Natural killer cell (primary cell): ENCODE measurements at regions not wholly inside any gene's neighbourhood (a gene's known extent, or its start where the extent isn't known, plus 50 kb on each side); places are given as distances from the start of the nearest gene placed in this dataset.

ENCODE experiments used
- ATAC-seq, 3 donors: fragments of 150-1000 bp in 2 of 3; fragments of 200-7000 bp in 1 of 3; cut with Tn5 transposase; 1 replicate in 1 of 3; 2 replicates in 2 of 3; pipeline ENCODE4 v1.10.0; 2021; ENCODE audit warnings: mild to moderate bottlenecking in 2 of 3, moderate library complexity in 2 of 3
- DNase-seq, 2 donors: peaks; one replicate each; pipeline versions ENCODE4 v3.0.0 to v3.0.0-alpha.2; 2013 to 2021; ENCODE audit warnings: mixed read lengths in 1 of 2
- H3K27ac ChIP-seq: one replicate; pipeline ENCODE4 v1.5.1; 2013; ENCODE audit warnings: mild to moderate bottlenecking, low read length
- H3K27me3 ChIP-seq: one replicate; pipeline ENCODE4 v1.6.1; 2013; ENCODE audit warnings: low read length; ENCODE audit not compliant: control insufficient read depth, insufficient read depth
- H3K36me3 ChIP-seq: one replicate; pipeline ENCODE4 v1.6.1; 2013; ENCODE audit warnings: low read length; ENCODE audit not compliant: control insufficient read depth, insufficient read depth
- H3K4me1 ChIP-seq: one replicate; pipeline ENCODE4 v1.6.1; 2013; ENCODE audit warnings: low read length; ENCODE audit not compliant: control insufficient read depth, insufficient read depth
- H3K4me3 ChIP-seq: one replicate; pipeline ENCODE4 v1.5.1; 2013; ENCODE audit warnings: low read length
- H3K9me3 ChIP-seq: one replicate; pipeline ENCODE4 v1.6.1; 2013; ENCODE audit warnings: low read length; ENCODE audit not compliant: control insufficient read depth, insufficient read depth
- H3K27ac Mint-ChIP-seq, 2 donors: one replicate each; pipeline ENCODE4 v1.8.0; 2022; ENCODE audit warnings: mild to moderate bottlenecking in 2 of 2, mixed read lengths in 2 of 2, moderate library complexity in 1 of 2
- H3K27me3 Mint-ChIP-seq, 2 donors: one replicate each; pipeline ENCODE4 v1.8.0; 2022; ENCODE audit warnings: low read depth in 2 of 2, mixed read lengths in 2 of 2
- H3K36me3 Mint-ChIP-seq: one replicate; pipeline ENCODE4 v1.8.0; 2022; ENCODE audit warnings: mixed read lengths
- H3K4me1 Mint-ChIP-seq, 2 donors: one replicate each; pipeline ENCODE4 v1.8.0; 2022; ENCODE audit warnings: mixed read lengths in 2 of 2
- H3K4me3 Mint-ChIP-seq: one replicate; pipeline ENCODE4 v1.8.0; 2022; ENCODE audit warnings: mild to moderate bottlenecking, moderate library complexity, mixed read lengths
- H3K9me3 Mint-ChIP-seq, 2 donors: one replicate each; pipeline ENCODE4 v1.8.0; 2022; ENCODE audit warnings: mixed read lengths in 2 of 2
- WGBS: methylation state at CpG from one replicate; pipeline ENCODE4 v1.1.7; 2013; ENCODE audit warnings: missing lambda C conversion rate; ENCODE audit not compliant: insufficient coverage; 5-methylcytosine and 5-hydroxymethylcytosine counted together
- intact Hi-C: fragments of 100-400 bp; cut with micrococcal nuclease; formaldehyde crosslinking; loops from one replicate; pipeline ENCODE4 v1.14.2; 2022
- TF ChIP-seq, protein P1 (sequence below): fragments of 200-600 bp; IDR thresholded peaks from one replicate; pipeline ENCODE4 v1.8.0; 2022; ENCODE audit warnings: antibody characterized with exemption

GRCh38 chr1:39139723-39140360 lies 64.7 kb upstream of the MACF1 start:
- no peak overlapping the region for H3K27ac Mint-ChIP-seq
- Histone ChIP-seq H3K9me3 (no peaks in the 10 kb centered on the region), H3K27ac (no peak overlapping the region), H3K4me3 (no peak overlapping the region), H3K36me3 (no peaks in the 10 kb centered on the region), H3K4me1 (no peaks in the 10 kb centered on the region), H3K27me3 (no peaks in the 10 kb centered on the region)
- H3K27me3 Mint-ChIP-seq, result peaks cover 0 to under 1% of the 10 kb centered on the region in 2 donors
- no peak for ATAC-seq
- no peaks in the 10 kb centered on the region for H3K4me1 Mint-ChIP-seq
- no peak overlapping the region for H3K4me3 Mint-ChIP-seq
- no peak for DNase-seq
- intact Hi-C loops, result no loop called here
- no peaks in the 10 kb centered on the region for H3K9me3 Mint-ChIP-seq
- WGBS, result 88% methylated on average over 3 of the region's 3 CpGs
- TF ChIP-seq, protein P1, sequence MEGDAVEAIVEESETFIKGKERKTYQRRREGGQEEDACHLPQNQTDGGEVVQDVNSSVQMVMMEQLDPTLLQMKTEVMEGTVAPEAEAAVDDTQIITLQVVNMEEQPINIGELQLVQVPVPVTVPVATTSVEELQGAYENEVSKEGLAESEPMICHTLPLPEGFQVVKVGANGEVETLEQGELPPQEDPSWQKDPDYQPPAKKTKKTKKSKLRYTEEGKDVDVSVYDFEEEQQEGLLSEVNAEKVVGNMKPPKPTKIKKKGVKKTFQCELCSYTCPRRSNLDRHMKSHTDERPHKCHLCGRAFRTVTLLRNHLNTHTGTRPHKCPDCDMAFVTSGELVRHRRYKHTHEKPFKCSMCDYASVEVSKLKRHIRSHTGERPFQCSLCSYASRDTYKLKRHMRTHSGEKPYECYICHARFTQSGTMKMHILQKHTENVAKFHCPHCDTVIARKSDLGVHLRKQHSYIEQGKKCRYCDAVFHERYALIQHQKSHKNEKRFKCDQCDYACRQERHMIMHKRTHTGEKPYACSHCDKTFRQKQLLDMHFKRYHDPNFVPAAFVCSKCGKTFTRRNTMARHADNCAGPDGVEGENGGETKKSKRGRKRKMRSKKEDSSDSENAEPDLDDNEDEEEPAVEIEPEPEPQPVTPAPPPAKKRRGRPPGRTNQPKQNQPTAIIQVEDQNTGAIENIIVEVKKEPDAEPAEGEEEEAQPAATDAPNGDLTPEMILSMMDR, result no peak
- H3K36me3 Mint-ChIP-seq, result no peaks in the 10 kb centered on the region

GRCh38 chr1:39141925-39142324 lies 62.6 kb upstream of the MACF1 start:
- no peaks in the 10 kb centered on the region for H3K4me1 ChIP-seq
- no peaks in the 10 kb centered on the region for H3K36me3 ChIP-seq
- Mint-ChIP-seq H3K4me3 (no peak overlapping the region), H3K27me3 (peaks cover 0 to 4% of the 10 kb centered on the region in 2 donors), H3K4me1 (no peaks in the 10 kb centered on the region), H3K27ac (no peak overlapping the region), H3K9me3 (no peaks in the 10 kb centered on the region), H3K36me3 (no peaks in the 10 kb centered on the region)
- no peaks in the 10 kb centered on the region for H3K9me3 ChIP-seq
- no peak for ATAC-seq
- no peaks in the 10 kb centered on the region for H3K27me3 ChIP-seq
- no peak overlapping the region for H3K27ac ChIP-seq
- H3K4me3 ChIP-seq, result no peak overlapping the region
- 100% methylated on average over 1 of the region's 1 CpG for WGBS
- DNase-seq, result no peak
- TF ChIP-seq, protein P1, result no peak
- intact Hi-C loops, result no loop called here

- no peaks in the 10 kb centered on the region for H3K27me3 ChIP-seq
- no peaks in the 10 kb centered on the region for H3K9me3 ChIP-seq
- Mint-ChIP-seq H3K9me3 (no peaks in the 10 kb centered on the region), H3K4me3 (no peak overlapping the region), H3K36me3 (no peaks in the 10 kb centered on the region), H3K4me1 (no peaks in the 10 kb centered on the region), H3K27ac (no peak overlapping the region), H3K27me3 (peaks cover 0 to 9% of the 10 kb centered on the region in 2 donors)
- 91% methylated on average over 3 of the region's 3 CpGs for WGBS
- no peaks in the 10 kb centered on the region for H3K36me3 ChIP-seq
- H3K4me3 ChIP-seq, result no peak overlapping the region
- no peak for ATAC-seq
- no peak for DNase-seq
- H3K27ac ChIP-seq, result no peak overlapping the region
- intact Hi-C loops, result no loop called here
- H3K4me1 ChIP-seq, result no peaks in the 10 kb centered on the region
- TF ChIP-seq, protein P1, result no peak
Measured at GRCh38 chr1:39142401-39143060, 62.0 kb upstream of the MACF1 start.

DNA sequence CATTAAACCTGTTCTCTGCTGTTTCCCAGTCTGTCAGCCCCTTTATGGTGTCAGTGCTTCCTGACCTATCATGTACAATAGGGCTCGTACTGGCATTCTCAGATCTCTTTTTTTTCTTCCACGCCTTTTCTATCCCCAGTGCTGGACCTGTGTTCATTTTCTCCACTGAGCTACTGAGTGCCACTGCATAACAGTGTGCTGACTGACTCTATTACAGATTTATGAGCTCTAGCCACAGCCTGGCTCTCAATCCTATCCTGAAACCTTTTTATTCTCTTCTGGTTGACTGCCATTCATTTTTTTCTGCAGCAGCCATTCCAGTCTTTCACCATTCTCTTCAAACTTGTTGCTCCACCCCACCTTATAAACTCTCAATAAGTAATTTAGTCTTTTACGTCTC lies 59.6 kb upstream of the MACF1 start:
- no peaks in the 10 kb centered on the region for H3K36me3 Mint-ChIP-seq
- H3K4me3 ChIP-seq, result no peak overlapping the region
- no peak for DNase-seq
- H3K4me1 ChIP-seq, result no peaks in the 10 kb centered on the region
- no peak for ATAC-seq
- peaks cover 6 to 19% of the 10 kb centered on the region in 2 donors for H3K27me3 Mint-ChIP-seq
- no peaks in the 10 kb centered on the region for H3K36me3 ChIP-seq
- H3K27ac ChIP-seq, result no peak overlapping the region
- no peaks in the 10 kb centered on the region for H3K27me3 ChIP-seq
- no peaks in the 10 kb centered on the region for H3K9me3 Mint-ChIP-seq
- no peaks in the 10 kb centered on the region for H3K4me1 Mint-ChIP-seq
- TF ChIP-seq, protein P1, result no peak
- no peak overlapping the region for H3K27ac Mint-ChIP-seq
- H3K4me3 Mint-ChIP-seq, result no peak overlapping the region
- intact Hi-C loops, result no loop called here
- 97% methylated on average over 3 of the region's 3 CpGs for WGBS
- H3K9me3 ChIP-seq, result no peaks in the 10 kb centered on the region
